Vagina (tissue), 2 donors: ENCODE measurements at regions not wholly inside any gene's neighbourhood (a gene's known extent, or its start where the extent isn't known, plus 50 kb on each side); places are given as distances from the start of the nearest gene placed in this dataset.
"Not testable (repeated sequence)": the region's sequence is repeated elsewhere in the genome, so short reads cannot be mapped to it uniquely, and the experiment has no call there.

Experiments used
- DNase-seq, 2 donors: peaks; one replicate each; pipeline ENCODE4 v3.0.0-alpha.2; 2017; ENCODE audit errors: extremely low spot score in 2 of 2
- H3K27ac ChIP-seq: fragments of 200-600 bp; sonication (generic); one replicate; pipeline ENCODE4 v1.5.1; 2019
- H3K27me3 ChIP-seq: fragments of 200-600 bp; sonication (generic); one replicate; pipeline ENCODE4 v1.5.1; 2019
- H3K36me3 ChIP-seq, 2 donors: fragments of 200-600 bp; sonication (generic); one replicate each; pipeline ENCODE4 v1.5.1; 2017 to 2019
- H3K4me1 ChIP-seq: fragments of 200-600 bp; sonication (generic); one replicate; pipeline ENCODE4 v1.5.1; 2019
- H3K4me3 ChIP-seq, 2 donors: fragments of 200-600 bp; sonication (generic); 1 replicate in 1 of 2; 2 replicates in 1 of 2; pipeline ENCODE4 v1.5.1; 2016 to 2019
- H3K9me3 ChIP-seq: fragments of 200-600 bp; sonication (generic); one replicate; pipeline ENCODE4 v1.5.1; 2019
- CTCF ChIP-seq, 3 experiments: fragments of 450-650 bp in 2 of 3; fragments of 200-600 bp in 1 of 3; sonication (generic) in 1 of 3; IDR thresholded peaks; one replicate each; pipeline ENCODE4 v1.5.1; 2017 to 2019; ENCODE audit warnings: antibody characterized with exemption in 3 of 3, mild to moderate bottlenecking in 2 of 3, moderate library complexity in 2 of 3
- POLR2A ChIP-seq, 2 donors: fragments of 450-650 bp; IDR thresholded peaks; one replicate each; pipeline ENCODE4 v1.6.1; 2017; ENCODE audit warnings: antibody characterized with exemption in 2 of 2, mild to moderate bottlenecking in 2 of 2, moderate library complexity in 2 of 2
- POLR2AphosphoS5 ChIP-seq, 2 donors: sonication (generic); formaldehyde crosslinking; IDR thresholded peaks; one replicate each; pipeline ENCODE4 v1.9.0; 2017; ENCODE audit warnings: antibody characterized with exemption in 2 of 2, mild to moderate bottlenecking in 2 of 2, low read depth in 1 of 2; ENCODE audit not compliant: insufficient read depth in 1 of 2
- intact Hi-C: fragments of 100-400 bp; cut with DNase I; formaldehyde crosslinking; loops from one replicate; pipeline ENCODE4 v1.15.1; 2023

GRCh38 chr3:94406595-94406994 lies 343.7 kb downstream of the NSUN3 start:
- no peaks in the 10 kb centered on the region for H3K9me3 ChIP-seq
- no peaks in the 10 kb centered on the region for H3K27me3 ChIP-seq
- TF ChIP-seq POLR2AphosphoS5 (IDR thresholded peaks at IDR 0.05; ENCODE audit: insufficient read depth in 1 of 2, low read depth in 1 of 2) = no peak
- no peak for TF ChIP-seq POLR2A (IDR thresholded peaks at IDR 0.05)
- no peak for TF ChIP-seq CTCF (IDR thresholded peaks at IDR 0.05)
- no peaks in the 10 kb centered on the region for H3K36me3 ChIP-seq
- intact Hi-C loops = no loop called here
- no peaks in the 10 kb centered on the region for H3K4me1 ChIP-seq
- no peak overlapping the region for H3K4me3 ChIP-seq
- H3K27ac ChIP-seq = no peak overlapping the region
- no peak for DNase-seq

GRCh38 chr3:94412936-94413335 lies 350.1 kb downstream of the NSUN3 start:
- H3K27ac ChIP-seq, H3K4me1 ChIP-seq, H3K9me3 ChIP-seq, DNase-seq, H3K36me3 ChIP-seq, H3K27me3 ChIP-seq, H3K4me3 ChIP-seq, intact Hi-C loops: not testable (repeated sequence)

GRCh38 chr3:94413336-94414108 lies 350.7 kb downstream of the NSUN3 start:
- Histone ChIP-seq H3K36me3 (no peaks in the 10 kb centered on the region), H3K27ac (no peak overlapping the region), H3K27me3 (no peaks in the 10 kb centered on the region), H3K4me3 (no peak overlapping the region), H3K9me3 (no peaks in the 10 kb centered on the region), H3K4me1 (no peaks in the 10 kb centered on the region)
- DNase-seq = no peak
- TF ChIP-seq POLR2A (IDR thresholded peaks at IDR 0.05) (no peak), POLR2AphosphoS5 (IDR thresholded peaks at IDR 0.05; ENCODE audit: insufficient read depth in 1 of 2, low read depth in 1 of 2) (no peak), CTCF (IDR thresholded peaks at IDR 0.05) (no peak)
- intact Hi-C loops = no loop called here

- no peaks in the 10 kb centered on the region for H3K4me1 ChIP-seq
- H3K27ac ChIP-seq = no peak overlapping the region
- H3K9me3 ChIP-seq = no peaks in the 10 kb centered on the region
- no peaks in the 10 kb centered on the region for H3K36me3 ChIP-seq
- DNase-seq = no peak
- no peak overlapping the region for H3K4me3 ChIP-seq
- intact Hi-C loops = no loop called here
- H3K27me3 ChIP-seq = no peaks in the 10 kb centered on the region
- TF ChIP-seq POLR2A (IDR thresholded peaks at IDR 0.05) = no peak
- no peak for TF ChIP-seq CTCF (IDR thresholded peaks at IDR 0.05)
- no peak for TF ChIP-seq POLR2AphosphoS5 (IDR thresholded peaks at IDR 0.05; ENCODE audit: insufficient read depth in 1 of 2, low read depth in 1 of 2)
Measured at GRCh38 chr3:94414418-94414817, 351.6 kb downstream of the NSUN3 start.

DNA sequence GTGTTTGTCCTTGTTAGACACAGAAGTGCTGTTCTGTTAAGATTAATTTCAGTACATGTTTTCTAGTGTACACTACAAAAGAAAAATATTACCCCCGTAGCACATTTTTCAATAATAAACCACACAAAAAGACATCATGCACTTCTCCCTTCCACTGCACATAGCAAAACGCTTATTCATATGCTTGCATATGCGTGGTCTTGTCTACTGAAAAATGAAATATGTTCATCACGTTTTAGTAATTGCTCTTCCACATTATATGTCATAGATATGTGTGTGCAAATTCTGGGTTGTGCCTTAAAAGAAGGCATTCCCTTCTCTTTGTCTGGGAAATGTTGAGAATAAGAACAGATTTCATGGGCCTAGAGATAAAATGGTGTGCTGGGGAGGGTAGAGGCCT lies 353.9 kb downstream of the NSUN3 start:
- no peaks in the 10 kb centered on the region for H3K4me1 ChIP-seq
- no peak for TF ChIP-seq POLR2AphosphoS5 (IDR thresholded peaks at IDR 0.05; ENCODE audit: insufficient read depth in 1 of 2, low read depth in 1 of 2)
- TF ChIP-seq POLR2A (IDR thresholded peaks at IDR 0.05) = no peak
- no peak for TF ChIP-seq CTCF (IDR thresholded peaks at IDR 0.05)
- no peak overlapping the region for H3K4me3 ChIP-seq
- H3K27me3 ChIP-seq = no peaks in the 10 kb centered on the region
- H3K36me3 ChIP-seq = no peaks in the 10 kb centered on the region
- intact Hi-C loops = no loop called here
- no peak for DNase-seq
- H3K27ac ChIP-seq = no peak overlapping the region
- H3K9me3 ChIP-seq = no peaks in the 10 kb centered on the region
